HG03558 (cell line): ENCODE measurements at regions not wholly inside any gene's neighbourhood (a gene's known extent, or its start where the extent isn't known, plus 50 kb on each side); places are given as distances from the start of the nearest gene placed in this dataset.

Source experiments
- ATAC-seq: cut with Tn5 transposase; IDR thresholded peaks from one replicate; pipeline ENCODE4 v1.9.1; 2021; ENCODE audit warnings: moderate number of reproducible peaks; ENCODE audit not compliant: unreplicated experiment; ENCODE audit errors: extremely low read depth

DNA sequence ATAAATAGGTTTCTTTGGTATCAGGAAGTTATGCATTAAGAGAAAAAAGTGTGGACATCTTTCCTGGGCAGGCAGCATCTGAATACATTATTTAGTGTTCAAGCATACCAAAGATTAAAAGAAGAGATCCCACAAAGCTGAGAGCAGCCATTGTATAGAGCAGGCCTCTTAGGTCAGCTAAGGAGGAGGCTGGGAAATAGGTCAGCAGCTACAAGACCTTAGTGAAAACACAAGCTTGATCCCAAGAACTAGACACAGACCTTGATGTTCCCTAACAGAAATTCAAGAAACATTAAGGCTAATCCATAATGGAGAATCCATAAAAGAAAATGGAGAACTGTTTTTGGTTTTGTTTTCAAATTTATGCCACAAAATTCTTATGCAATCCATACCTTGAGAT lies 135.3 kb upstream of the DPT start:
- no peak for ATAC-seq

DNA sequence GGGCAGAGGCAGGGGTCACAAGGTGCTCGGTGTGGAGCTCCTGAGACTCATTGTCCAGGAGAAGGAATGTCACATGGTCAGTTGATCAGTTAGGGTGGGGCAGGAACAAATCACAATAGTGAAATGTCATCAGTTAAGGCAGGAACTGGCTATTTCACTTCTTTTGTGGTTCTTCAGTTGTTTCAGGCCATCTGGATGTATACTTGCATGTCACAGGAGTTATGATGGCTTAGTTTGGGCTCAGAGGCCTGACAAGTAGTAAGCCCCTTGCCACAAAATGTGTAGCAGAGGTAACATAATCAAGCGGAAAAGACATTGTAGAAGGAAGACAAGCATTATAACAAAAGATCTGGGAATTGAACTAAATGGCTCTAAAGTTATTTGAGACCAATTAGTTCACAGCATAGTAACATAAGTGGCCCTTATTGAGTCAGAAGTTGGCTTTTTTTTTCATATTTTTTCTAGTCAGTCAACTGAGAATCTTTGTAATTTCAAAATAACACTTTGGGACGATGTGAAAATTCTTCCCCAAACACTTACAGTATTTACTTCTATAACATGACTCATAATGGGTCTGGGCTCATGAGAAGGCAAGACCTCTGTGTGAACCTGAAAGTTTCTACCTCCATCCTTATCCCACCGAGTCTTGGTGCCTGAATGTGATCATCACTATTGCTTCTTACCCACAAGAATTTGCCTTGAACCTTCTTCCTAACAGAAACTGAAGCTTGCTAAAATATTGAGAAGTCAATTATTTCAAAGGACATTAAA lies 137.0 kb upstream of the DPT start:
- ATAC-seq = no peak

- no peak for ATAC-seq
These were observed 139.1 kb upstream of the DPT start for GRCh38 chr1:168867941-168868634.

GRCh38 chr1:168871531-168871930 lies 142.5 kb upstream of the DPT start:
- ATAC-seq = no peak

DNA sequence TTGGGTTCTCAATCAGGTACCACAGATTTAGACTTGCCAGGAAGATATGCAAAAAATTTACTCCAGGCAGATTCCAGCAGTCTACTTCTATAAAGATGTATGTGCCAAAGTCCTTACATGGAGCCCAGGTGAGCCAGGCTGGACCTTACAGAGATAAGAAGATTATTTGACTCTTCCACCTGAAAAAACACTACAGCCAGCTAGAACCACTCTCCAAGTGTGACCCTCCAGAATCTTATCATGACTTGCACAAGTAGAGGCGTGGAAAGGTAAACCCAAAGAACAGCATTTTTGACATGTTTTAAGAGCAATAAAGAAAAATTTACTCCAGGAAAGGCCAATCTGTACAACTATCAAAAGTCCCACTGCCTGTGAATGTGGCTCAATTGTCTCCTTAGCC lies 146.8 kb upstream of the DPT start:
- no peak for ATAC-seq

DNA sequence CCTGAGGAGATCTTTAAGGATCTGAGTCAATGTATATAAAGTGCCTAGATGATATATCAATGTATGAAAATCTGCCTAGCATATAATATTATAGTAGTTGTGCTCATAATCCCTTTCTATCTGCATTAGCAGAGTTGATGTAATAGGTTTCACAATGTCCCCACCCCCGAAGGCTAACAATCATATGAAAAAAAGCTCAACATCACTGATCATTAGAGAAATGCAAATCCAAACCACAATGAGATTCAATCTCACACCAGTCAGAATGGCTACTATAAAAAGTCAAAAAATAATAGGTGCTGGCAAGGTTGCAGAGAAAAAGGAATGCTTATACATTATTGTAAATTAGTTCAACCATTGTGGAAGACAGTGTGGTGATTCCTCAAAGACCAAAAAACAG lies 147.8 kb upstream of the DPT start:
- no peak for ATAC-seq

- ATAC-seq = no peak
These were observed 151.1 kb upstream of the DPT start for GRCh38 chr1:168879896-168880734.

GRCh38 chr1:168881656-168882260 lies 152.8 kb upstream of the DPT start:
- ATAC-seq = no peak

GRCh38 chr1:168887381-168887780 lies 158.4 kb upstream of the DPT start:
- ATAC-seq = no peak

DNA sequence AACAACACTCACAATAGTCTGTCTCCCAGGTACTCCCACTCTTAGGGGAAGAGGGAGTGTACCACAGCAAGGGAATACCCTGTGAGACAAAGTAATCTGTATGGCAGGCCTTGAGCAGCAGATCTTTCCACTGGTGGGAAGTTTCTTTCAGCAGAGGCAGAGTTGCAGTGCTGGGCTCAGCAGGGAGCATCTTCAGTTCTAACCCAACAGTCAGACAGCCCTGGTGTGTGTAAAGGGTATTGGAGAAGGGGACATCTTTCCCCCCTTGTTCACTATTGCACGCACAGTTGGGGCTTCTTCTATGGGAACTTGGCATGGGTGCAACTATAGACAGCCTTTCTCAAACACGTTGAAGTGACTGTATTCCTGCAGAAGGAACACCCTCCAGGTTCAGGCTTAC lies 159.4 kb upstream of the DPT start:
- ATAC-seq = no peak

DNA sequence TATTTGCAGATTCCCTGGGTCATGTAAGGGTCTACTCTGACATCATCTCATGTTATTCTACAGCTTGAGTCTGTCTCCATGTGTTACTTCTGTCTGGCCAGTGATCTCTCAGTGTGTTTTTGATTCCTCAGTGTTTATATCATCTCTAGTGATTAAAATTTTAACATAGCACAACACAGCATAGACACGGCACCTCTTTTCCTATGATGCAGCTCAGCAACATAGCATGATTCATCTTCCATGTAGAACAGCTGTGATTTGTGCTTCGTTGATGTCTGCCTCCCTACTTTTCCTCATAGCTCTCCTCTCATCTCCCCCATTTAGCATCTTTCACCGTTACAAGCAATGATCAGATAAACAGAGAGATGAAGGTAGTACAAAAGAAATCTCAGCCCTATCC lies 163.9 kb upstream of the DPT start:
- ATAC-seq = no peak

- no peak for ATAC-seq
These were observed 164.4 kb upstream of the DPT start for GRCh38 chr1:168893359-168893801.

DNA sequence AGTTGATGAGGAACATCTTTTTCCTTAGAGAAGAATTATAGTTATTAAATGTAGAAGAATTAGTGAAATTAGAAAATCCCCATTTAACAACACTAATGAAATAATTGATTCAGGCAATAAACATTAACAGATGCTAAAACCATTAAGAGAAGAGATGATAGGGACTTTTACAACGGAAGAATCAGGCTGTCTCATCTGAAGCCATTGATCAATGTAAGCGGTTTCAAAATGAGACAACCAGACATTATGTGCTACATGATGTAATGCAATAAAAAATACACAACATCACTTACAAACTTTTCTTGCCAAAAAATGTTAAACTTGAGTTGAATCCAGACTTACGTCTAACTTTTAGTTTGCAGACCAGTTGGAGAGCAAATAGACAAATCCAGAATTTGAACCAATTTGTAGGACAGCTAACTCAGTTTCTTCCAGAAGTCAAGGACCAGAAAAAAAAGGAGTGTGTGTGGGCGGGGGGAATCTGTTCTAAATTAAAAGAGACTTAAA lies 165.4 kb upstream of the DPT start:
- no peak for ATAC-seq

GRCh38 chr1:168897249-168897648 lies 168.2 kb upstream of the DPT start:
- no peak for ATAC-seq

DNA sequence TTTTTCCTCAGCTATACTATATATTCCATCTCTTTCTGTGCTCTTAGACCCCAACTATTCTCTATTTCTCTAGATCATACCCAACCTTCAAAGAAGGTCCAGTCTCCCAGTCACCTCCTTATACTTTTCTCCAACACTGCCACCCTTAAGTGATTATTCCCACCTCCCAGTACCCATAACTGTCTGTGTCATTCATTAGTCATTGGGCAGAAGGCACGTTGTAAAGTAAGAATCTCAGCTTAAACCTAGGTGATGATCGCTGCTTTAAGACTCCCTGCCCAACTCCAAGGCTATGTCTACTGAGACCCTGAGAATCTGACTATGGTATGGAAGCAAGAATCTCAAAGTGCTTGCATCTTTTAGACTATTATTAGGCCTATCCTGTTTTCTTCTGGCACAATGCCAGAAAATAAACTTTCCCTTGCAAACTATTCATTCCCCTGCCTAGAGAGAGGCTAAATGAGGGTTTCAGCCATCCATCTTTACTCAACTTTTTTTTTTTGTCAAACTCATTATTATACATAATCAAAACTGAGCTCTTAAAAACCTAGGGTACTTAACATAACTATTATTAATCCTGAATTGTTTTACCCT lies 174.3 kb upstream of the DPT start:
- ATAC-seq = no peak

- no peak for ATAC-seq
These were observed 176.6 kb upstream of the DPT start for GRCh38 chr1:168905633-168906032.

DNA sequence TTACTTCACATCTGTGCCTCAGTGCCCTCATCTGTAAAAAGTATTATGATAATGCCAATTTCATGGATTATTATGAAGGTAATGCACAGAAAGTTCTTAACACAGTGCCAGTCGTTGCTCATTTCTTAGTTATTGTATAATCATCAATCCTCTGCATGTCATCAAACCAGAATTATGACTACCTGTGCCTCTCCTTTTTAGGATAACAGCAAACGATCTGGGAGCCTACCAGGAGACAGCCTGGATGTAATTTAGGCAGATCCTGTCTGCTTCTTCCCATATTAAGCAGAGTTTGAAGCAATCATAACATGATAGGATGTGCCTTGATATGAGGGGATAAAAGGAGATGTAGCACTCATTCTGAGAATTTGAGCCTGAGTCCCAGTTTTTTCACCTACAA lies 177.4 kb upstream of the DPT start:
- ATAC-seq = no peak

GRCh38 chr1:168907053-168907452 lies 178.0 kb upstream of the DPT start:
- ATAC-seq = no peak

DNA sequence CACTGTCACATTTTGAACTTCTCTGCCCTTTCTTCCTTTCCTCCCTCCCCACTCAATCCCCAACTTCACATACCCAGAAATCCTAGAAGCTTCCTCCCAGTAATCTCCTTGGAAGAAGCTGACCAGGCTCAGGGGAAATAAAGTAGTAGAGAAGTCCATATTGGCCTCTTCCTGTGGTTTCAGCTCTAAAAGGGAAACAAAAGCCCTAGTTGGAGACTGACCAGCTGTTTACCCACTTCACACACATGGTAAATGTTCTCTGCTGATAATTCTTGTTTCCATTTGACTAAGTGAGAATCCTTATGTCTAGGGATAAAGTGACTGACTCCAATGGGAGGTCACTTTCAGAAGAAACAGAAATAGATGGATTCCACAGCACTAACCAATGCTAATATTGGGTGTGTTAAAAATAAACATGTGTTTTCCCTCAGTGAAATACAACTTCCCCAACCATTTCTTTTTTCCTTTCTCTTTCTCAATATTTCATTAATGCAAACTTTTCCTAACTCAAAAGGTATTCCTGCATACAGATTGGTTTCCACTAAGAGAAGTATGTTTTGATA lies 178.9 kb upstream of the DPT start:
- ATAC-seq = no peak

GRCh38 chr1:168910403-168910802 lies 181.4 kb upstream of the DPT start:
- no peak for ATAC-seq
